PC-9 (cell line): ENCODE measurements at regions not wholly inside any gene's neighbourhood (a gene's known extent, or its start where the extent isn't known, plus 50 kb on each side); places are given as distances from the start of the nearest gene placed in this dataset.

Experiments
- BruUV-seq: library from RNA; stranded (reverse); fragments of 400-500 nt; replicated peaks from 2 replicates; lab custom pipeline; 2021; lab: Mats Ljungman, UMichigan
- CTCF ChIA-PET: fragments of 300-600 bp; sonication (Branson Sonifier 250); formaldehyde crosslinking; loops from one replicate; lab custom pipeline; 2022; ENCODE audit warnings: antibody characterized with exemption; lab: Charles Lee
- POLR2A ChIA-PET: fragments of 300-600 bp; sonication (Branson Sonifier 250); formaldehyde crosslinking; loops from one replicate; lab custom pipeline; 2022; ENCODE audit warnings: antibody characterized with exemption; ENCODE audit not compliant: unreplicated experiment; lab: Charles Lee
- DNase-seq, 2 experiments: peaks; one replicate each; pipeline versions ENCODE4 v3.0.0 to v3.0.0-alpha.2; 2015 to 2022; ENCODE audit warnings: mixed read lengths in 1 of 2
- H2AFZ ChIP-seq: fragments of 200-600 bp; sonication (generic); 2 replicates; pipeline ENCODE4 v1.8.1; 2017; ENCODE audit warnings: antibody characterized with exemption
- H3F3A ChIP-seq: fragments of 200-600 bp; sonication (generic); 2 replicates; pipeline ENCODE4 v1.8.1; 2017; ENCODE audit warnings: antibody characterized with exemption, mild to moderate bottlenecking, low read depth; ENCODE audit not compliant: insufficient read depth
- H3K27ac ChIP-seq: fragments of 200-600 bp; sonication (generic); 2 replicates; pipeline ENCODE4 v1.6.1; 2016; ENCODE audit warnings: mixed run types
- H3K27me3 ChIP-seq: fragments of 200-600 bp; sonication (generic); 2 replicates; pipeline ENCODE4 v1.6.1; 2016; ENCODE audit warnings: low read depth, mixed run types; ENCODE audit not compliant: insufficient read depth
- H3K36me3 ChIP-seq: fragments of 200-600 bp; sonication (generic); 2 replicates; pipeline ENCODE4 v1.6.1; 2016; ENCODE audit warnings: low read depth, mixed run types
- H3K4me1 ChIP-seq: fragments of 200-600 bp; sonication (generic); replicated peaks from 2 replicates; pipeline ENCODE4 v1.6.1; 2016; ENCODE audit warnings: mixed run types; ENCODE audit not compliant: insufficient read depth
- H3K4me2 ChIP-seq: fragments of 200-600 bp; sonication (generic); 2 replicates; pipeline ENCODE4 v1.6.1; 2017; ENCODE audit warnings: mixed run types
- H3K4me3 ChIP-seq: fragments of 200-600 bp; sonication (generic); 2 replicates; pipeline ENCODE4 v1.6.1; 2016; ENCODE audit warnings: mixed run types
- H3K79me2 ChIP-seq: fragments of 200-600 bp; sonication (generic); 2 replicates; pipeline ENCODE4 v1.6.1; 2017; ENCODE audit warnings: low read depth, mixed run types
- H3K9me2 ChIP-seq: fragments of 200-600 bp; sonication (generic); 2 replicates; pipeline ENCODE4 v1.8.1; 2017; ENCODE audit warnings: mild to moderate bottlenecking; ENCODE audit not compliant: insufficient read depth
- H3K9me3 ChIP-seq: fragments of 200-600 bp; sonication (generic); 2 replicates; pipeline ENCODE4 v1.8.1; 2016; ENCODE audit warnings: low read depth; ENCODE audit not compliant: insufficient read depth
- H4K20me1 ChIP-seq: fragments of 200-600 bp; sonication (generic); 2 replicates; pipeline ENCODE4 v1.8.1; 2017; ENCODE audit not compliant: insufficient read depth
- CTCF ChIP-seq: fragments of 200-600 bp; sonication (generic); conservative IDR thresholded peaks from 2 replicates; pipeline ENCODE4 v1.6.1; 2017; ENCODE audit warnings: mixed run types, antibody characterized with exemption, mild to moderate bottlenecking, moderate library complexity
- EZH2 ChIP-seq: fragments of 200-600 bp; sonication (generic); IDR thresholded peaks from 2 replicates; pipeline ENCODE4 v1.8.0; 2017; ENCODE audit warnings: antibody characterized with exemption, low read depth
- intact Hi-C: fragments of 100-400 bp; cut with micrococcal nuclease; formaldehyde crosslinking; loops from one replicate; pipeline ENCODE4 v1.10.0; 2022; ENCODE audit not compliant: unreplicated experiment

- no TSS peak for BruUV-seq
- H2AFZ ChIP-seq = no peak overlapping the region
- TF ChIP-seq EZH2 = no peak
- H3K79me2 ChIP-seq = no peaks in the 10 kb centered on the region
- ChIA-PET CTCF (no interaction called here), POLR2A (no interaction called here)
- H3K4me1 ChIP-seq = no peaks in the 10 kb centered on the region
- no peak overlapping the region for H3K27ac ChIP-seq
- H3K36me3 ChIP-seq = no peaks in the 10 kb centered on the region
- intact Hi-C loops = no loop called here
- no peak for DNase-seq
- H3K9me3 ChIP-seq = no peaks in the 10 kb centered on the region; the same call in 1 of the 2 replicates
- H3K4me2 ChIP-seq = no peak overlapping the region
- no peaks in the 10 kb centered on the region for H3K27me3 ChIP-seq
- H4K20me1 ChIP-seq = no peaks in the 10 kb centered on the region
- H3K4me3 ChIP-seq = no peak overlapping the region
- H3F3A ChIP-seq = no peaks in the 10 kb centered on the region
- 0 out of 2 replicates have a peak, but pooled peaks cover 9% of the 10 kb centered on the region for H3K9me2 ChIP-seq
Observed at GRCh38 chr5:12250454-12250853, 346.2 kb upstream of the CTNND2 start.

- H4K20me1 ChIP-seq = no peaks in the 10 kb centered on the region
- H3K27me3 ChIP-seq = no peaks in the 10 kb centered on the region
- H3F3A ChIP-seq = no peaks in the 10 kb centered on the region
- TF ChIP-seq EZH2 (no peak), CTCF (no peak)
- CTCF ChIA-PET = no interaction called here
- BruUV-seq = no TSS peak
- intact Hi-C loops = no loop called here
- H3K4me3 ChIP-seq = no peak overlapping the region
- no peaks in the 10 kb centered on the region for H3K36me3 ChIP-seq
- H3K9me3 ChIP-seq = no peaks in the 10 kb centered on the region; the same call in 1 of the 2 replicates
- H3K9me2 ChIP-seq = 0 out of 2 replicates have a peak, but pooled peaks cover 9% of the 10 kb centered on the region
- H3K4me2 ChIP-seq = no peak overlapping the region
- POLR2A ChIA-PET = no interaction called here
- no peak overlapping the region for H3K27ac ChIP-seq
- peaks cover 7% of the 10 kb centered on the region for H3K4me1 ChIP-seq
- DNase-seq = no peak
- H2AFZ ChIP-seq = no peak overlapping the region; the same call in 1 of the 2 replicates
- no peaks in the 10 kb centered on the region for H3K79me2 ChIP-seq
Observed at GRCh38 chr5:12248831-12249230, 344.6 kb upstream of the CTNND2 start.

GRCh38 chr5:12246036-12246435 is 341.8 kb upstream of the CTNND2 start:
- no peak overlapping the region for H3K4me2 ChIP-seq
- no peaks in the 10 kb centered on the region for H4K20me1 ChIP-seq
- peaks cover 8% of the 10 kb centered on the region; the same call in 1 of the 2 replicates for H3F3A ChIP-seq
- H3K79me2 ChIP-seq = no peaks in the 10 kb centered on the region
- no peaks in the 10 kb centered on the region for H3K36me3 ChIP-seq
- H3K27ac ChIP-seq = no peak overlapping the region
- no peaks in the 10 kb centered on the region for H3K27me3 ChIP-seq
- ChIA-PET POLR2A (no interaction called here), CTCF (no interaction called here)
- H3K4me1 ChIP-seq = peaks cover 21% of the 10 kb centered on the region
- H3K4me3 ChIP-seq = no peak overlapping the region
- no peak overlapping the region for H2AFZ ChIP-seq
- intact Hi-C loops = no loop called here
- DNase-seq = no peak
- TF ChIP-seq EZH2 (no peak), CTCF (no peak)
- no TSS peak for BruUV-seq
- no peaks in the 10 kb centered on the region; the same call in 1 of the 2 replicates for H3K9me3 ChIP-seq
- 0 out of 2 replicates have a peak, but pooled peaks cover 9% of the 10 kb centered on the region for H3K9me2 ChIP-seq

GRCh38 chr5:12245429-12245828 is 341.2 kb upstream of the CTNND2 start:
- H3K27me3 ChIP-seq = no peaks in the 10 kb centered on the region
- no peak overlapping the region for H3K4me3 ChIP-seq
- ChIA-PET CTCF (no interaction called here), POLR2A (no interaction called here)
- H3K79me2 ChIP-seq = no peaks in the 10 kb centered on the region
- H3K9me2 ChIP-seq = 0 out of 2 replicates have a peak, but pooled peaks cover 9% of the 10 kb centered on the region
- peaks cover 8% of the 10 kb centered on the region; the same call in 1 of the 2 replicates for H3F3A ChIP-seq
- TF ChIP-seq EZH2 (no peak), CTCF (no peak)
- intact Hi-C loops = no loop called here
- H2AFZ ChIP-seq = peak overlapping the region; percentile 14; the same call in 1 of the 2 replicates
- no peaks in the 10 kb centered on the region; the same call in 1 of the 2 replicates for H3K9me3 ChIP-seq
- no peak for DNase-seq
- no peak overlapping the region for H3K27ac ChIP-seq
- no TSS peak for BruUV-seq
- H3K4me2 ChIP-seq = no peak overlapping the region
- H4K20me1 ChIP-seq = no peaks in the 10 kb centered on the region
- no peaks in the 10 kb centered on the region for H3K36me3 ChIP-seq
- H3K4me1 ChIP-seq = peaks cover 21% of the 10 kb centered on the region
